ENCODE measurements at regions not wholly inside any gene's neighbourhood (a gene's known extent, or its start where the extent isn't known, plus 50 kb on each side); places are given as distances from the start of the nearest gene placed in this dataset.

DNA sequence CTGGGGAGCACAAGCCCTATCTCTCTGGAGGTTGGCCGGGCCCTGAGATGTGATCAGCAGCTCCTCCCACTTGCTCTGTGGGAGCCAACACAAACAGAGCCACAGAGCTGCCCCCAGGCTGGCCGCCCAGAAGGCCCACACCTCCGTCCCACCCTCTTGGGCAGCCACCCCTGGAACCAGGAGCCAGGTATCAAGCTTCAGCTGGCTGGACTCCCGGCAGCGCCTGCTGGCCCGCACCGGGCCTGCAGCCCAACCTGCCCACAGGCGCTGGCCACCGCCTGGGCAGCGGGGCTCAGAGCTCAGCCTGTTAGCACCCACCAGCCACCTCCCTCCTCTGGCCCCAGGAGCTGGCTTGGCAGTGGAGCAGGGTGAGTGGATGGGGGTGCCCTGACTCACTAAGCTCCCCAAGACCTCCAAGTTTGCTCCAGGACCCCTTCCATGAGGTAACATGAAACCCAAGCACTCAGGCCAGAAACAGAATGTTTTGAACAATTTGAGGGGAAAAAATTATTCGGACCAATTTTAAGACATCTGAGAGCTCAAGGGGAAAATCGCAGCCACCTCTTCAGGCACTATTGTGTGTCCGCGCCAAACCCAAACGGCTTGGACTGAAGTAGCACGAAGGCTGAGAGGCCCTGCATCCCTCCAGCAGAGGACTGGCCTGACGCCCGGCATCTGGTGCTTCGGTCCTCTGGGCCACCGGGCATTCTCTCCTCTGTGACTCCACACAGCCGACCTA, 450.8 kb downstream of the SOX6 start:
- DNase-seq (ENCODE audit: low read depth in 3 of 3), result no peak

DNA sequence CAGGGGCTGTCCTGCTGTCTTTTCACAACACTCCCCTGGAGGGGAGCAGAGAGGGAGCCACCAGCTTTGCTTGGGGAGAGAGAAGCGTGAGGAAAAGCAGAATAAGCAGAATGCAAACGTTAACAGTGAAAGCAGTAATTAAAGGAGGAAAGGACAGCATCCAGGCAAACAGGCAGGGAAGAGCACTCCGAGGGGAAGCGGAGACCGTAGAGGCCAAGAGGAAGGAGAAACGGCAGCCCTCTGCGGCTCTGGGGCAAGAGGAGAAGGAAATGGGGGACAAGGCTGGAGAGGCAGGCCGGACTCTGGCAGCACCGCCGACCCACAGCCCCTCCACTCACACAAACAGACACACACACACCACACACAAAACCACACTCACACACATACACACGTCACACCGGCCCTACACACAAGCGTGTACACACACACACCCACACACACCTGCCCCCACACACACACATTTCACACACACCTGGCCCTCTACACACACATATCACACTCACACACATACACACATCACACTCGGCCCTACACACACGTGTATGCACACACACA, 449.8 kb downstream of the SOX6 start:
- no peak for DNase-seq (ENCODE audit: low read depth in 3 of 3)

DNA sequence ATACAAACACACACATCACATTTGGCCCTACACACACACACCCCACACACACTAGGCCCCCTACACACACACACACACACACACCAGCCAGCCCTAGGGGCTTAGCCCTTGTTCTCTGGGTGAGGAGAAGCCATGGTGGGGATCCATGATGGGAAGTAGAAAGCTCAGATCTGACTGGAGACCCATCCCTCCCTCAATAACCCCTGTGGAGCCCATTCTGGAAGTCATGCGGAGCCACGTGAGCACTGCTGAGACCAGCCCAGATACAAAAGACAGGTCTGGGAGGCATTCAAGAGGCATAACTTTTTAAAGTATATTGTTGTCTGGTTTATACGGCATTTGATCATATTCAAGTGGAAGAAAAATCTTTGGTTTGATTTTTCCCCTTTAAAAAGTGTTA, 448.5 kb downstream of the SOX6 start:
- DNase-seq (ENCODE audit: low read depth in 3 of 3), result no peak

- no peak for DNase-seq (ENCODE audit: low read depth in 3 of 3)
Measured at GRCh38 chr11:15909937-15910598, 446.3 kb downstream of the SOX6 start.

- DNase-seq (ENCODE audit: low read depth in 3 of 3), result no peak
Measured at GRCh38 chr11:15910761-15911160, 445.6 kb downstream of the SOX6 start.

- no peak for DNase-seq (ENCODE audit: low read depth in 3 of 3)
Measured at GRCh38 chr11:15911377-15912044, 444.8 kb downstream of the SOX6 start.

DNA sequence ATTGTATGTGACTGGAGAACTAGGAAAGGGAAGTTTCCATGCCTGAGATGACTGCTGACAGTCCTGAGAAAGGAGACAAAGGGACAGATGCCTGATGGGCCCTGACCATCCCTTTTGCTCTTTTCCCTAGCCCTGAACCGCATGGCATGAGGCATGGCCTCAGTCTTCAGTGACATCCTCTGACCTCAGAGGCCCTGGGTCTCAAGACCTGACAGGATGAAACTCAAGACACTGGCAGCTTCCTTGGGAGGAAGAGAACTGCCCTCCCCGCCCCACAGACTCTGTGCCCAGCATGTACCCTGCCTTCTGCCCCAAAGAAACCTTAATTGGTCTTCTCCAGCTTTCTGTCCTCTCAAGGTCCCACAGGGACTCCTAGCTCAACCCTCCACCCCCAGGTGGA, 444.1 kb downstream of the SOX6 start:
- no peak for DNase-seq (ENCODE audit: low read depth in 3 of 3)

DNA sequence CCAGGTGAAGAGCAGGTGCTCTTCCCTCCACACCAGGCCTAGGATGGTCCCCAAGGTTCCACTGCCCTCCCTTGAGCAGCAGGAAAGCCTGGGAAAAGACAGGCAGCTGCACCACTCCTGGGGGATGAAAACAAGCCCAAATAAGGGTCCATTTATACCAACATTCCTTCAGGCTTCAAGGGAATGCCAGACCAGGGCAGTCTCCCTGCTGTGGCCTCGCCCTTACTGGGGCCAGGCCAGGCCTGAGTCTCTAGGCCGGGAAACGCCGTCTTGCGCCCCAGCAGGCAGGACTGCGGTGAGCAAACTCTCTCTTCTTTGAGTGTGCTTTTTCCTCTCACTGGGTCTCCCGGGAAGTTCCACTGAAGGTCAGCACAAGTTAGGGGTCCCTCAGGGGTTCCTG, 443.5 kb downstream of the SOX6 start:
- no peak for DNase-seq (ENCODE audit: low read depth in 3 of 3)

DNA sequence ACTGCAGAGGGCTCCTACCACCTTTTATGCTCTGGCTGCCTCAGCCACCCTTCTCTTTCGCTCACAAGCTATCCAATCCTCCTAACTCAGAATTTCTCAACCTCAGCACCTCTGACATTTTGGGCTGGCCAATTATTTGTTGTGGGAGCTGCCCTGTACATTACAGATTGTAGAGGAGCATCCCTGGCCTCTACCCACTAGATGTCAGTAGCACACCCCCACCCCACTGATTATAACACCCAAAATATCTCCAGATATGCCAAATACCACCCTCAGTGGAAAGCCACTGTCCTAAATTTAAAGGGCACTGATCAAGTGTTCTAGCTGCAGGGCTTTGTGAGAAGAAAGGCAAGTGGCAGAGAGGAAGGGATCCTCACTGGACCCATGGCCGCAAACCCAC, 443.1 kb downstream of the SOX6 start:
- DNase-seq (ENCODE audit: low read depth in 3 of 3), result no peak

All from stimulated activated CD4-positive, alpha-beta T cell treated with anti-CD3 and anti-CD28 coated beads, TNF-alpha, amount 100 ng/mL, for 24 hours (primary cell).